Cardiac muscle cell (in vitro differentiated cells and primary cell): ENCODE measurements at regions not wholly inside any gene's neighbourhood (a gene's known extent, or its start where the extent isn't known, plus 50 kb on each side); places are given as distances from the start of the nearest gene placed in this dataset.
A peak's percentile ranks its signal among the peaks of the same experiment; 100 is the strongest.

Experiments used
- DNase-seq, 2 donors: peaks; one replicate each; pipeline versions ENCODE4 v3.0.0 to v3.0.0-alpha.2; 2010 to 2017; ENCODE audit warnings: low read depth in 1 of 2, low spot score in 1 of 2
- H3K27ac ChIP-seq: fragments of 200-600 bp; sonication (generic); 2 replicates; pipeline ENCODE4 v1.5.1; 2016
- H3K27me3 ChIP-seq: fragments of 200-600 bp; sonication (generic); 2 replicates; pipeline ENCODE4 v1.6.0; 2016; ENCODE audit warnings: control low read depth
- H3K36me3 ChIP-seq: fragments of 200-600 bp; sonication (generic); 2 replicates; pipeline ENCODE4 v1.5.1; 2016; ENCODE audit warnings: control low read depth
- H3K4me1 ChIP-seq: fragments of 200-600 bp; sonication (generic); 2 replicates; pipeline ENCODE4 v1.8.1; 2017; ENCODE audit warnings: low read depth, mild to moderate bottlenecking, mixed run types
- H3K4me3 ChIP-seq: fragments of 200-600 bp; sonication (generic); 2 replicates; pipeline ENCODE4 v1.5.1; 2016; ENCODE audit warnings: mild to moderate bottlenecking
- H3K9me3 ChIP-seq: fragments of 200-600 bp; sonication (generic); 2 replicates; pipeline ENCODE4 v1.5.1; 2017; ENCODE audit warnings: low read depth, mild to moderate bottlenecking, control low read depth
- TF ChIP-seq, protein P1 (sequence below): IDR thresholded peaks from 2 replicates; pipeline ENCODE4 v1.5.1; 2012; ENCODE audit warnings: low read depth, mild to moderate bottlenecking, low read length

DNA sequence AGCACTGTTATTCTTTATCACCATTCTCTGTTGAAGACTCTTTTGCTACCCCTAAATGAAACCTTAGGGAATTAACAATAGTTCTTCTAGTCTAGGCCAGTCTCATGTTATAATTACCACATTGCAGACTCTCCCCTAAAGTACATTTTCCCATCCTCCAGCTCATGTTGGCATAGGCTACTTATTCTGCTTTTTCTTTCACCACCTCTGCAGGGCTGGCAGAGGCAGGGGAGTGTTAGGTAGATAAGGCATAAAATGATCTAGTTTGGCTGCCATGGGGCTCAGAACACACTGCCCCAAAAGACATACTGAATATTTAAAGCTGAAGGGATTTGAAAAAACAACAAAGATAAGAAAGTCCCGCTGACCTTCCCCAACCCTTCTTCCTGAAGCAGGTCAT, 82.7 kb upstream of the RFC3 start:
- DNase-seq, result no peak
- H3K9me3 ChIP-seq, result no peaks in the 10 kb centered on the region
- H3K27me3 ChIP-seq, result no peaks in the 10 kb centered on the region
- no peaks in the 10 kb centered on the region for H3K36me3 ChIP-seq
- H3K27ac ChIP-seq, result no peak overlapping the region
- no peaks in the 10 kb centered on the region for H3K4me1 ChIP-seq
- no peak overlapping the region for H3K4me3 ChIP-seq
- TF ChIP-seq, protein P1, sequence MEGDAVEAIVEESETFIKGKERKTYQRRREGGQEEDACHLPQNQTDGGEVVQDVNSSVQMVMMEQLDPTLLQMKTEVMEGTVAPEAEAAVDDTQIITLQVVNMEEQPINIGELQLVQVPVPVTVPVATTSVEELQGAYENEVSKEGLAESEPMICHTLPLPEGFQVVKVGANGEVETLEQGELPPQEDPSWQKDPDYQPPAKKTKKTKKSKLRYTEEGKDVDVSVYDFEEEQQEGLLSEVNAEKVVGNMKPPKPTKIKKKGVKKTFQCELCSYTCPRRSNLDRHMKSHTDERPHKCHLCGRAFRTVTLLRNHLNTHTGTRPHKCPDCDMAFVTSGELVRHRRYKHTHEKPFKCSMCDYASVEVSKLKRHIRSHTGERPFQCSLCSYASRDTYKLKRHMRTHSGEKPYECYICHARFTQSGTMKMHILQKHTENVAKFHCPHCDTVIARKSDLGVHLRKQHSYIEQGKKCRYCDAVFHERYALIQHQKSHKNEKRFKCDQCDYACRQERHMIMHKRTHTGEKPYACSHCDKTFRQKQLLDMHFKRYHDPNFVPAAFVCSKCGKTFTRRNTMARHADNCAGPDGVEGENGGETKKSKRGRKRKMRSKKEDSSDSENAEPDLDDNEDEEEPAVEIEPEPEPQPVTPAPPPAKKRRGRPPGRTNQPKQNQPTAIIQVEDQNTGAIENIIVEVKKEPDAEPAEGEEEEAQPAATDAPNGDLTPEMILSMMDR, result no peak

- no peaks in the 10 kb centered on the region for H3K36me3 ChIP-seq
- TF ChIP-seq, protein P1, result no peak
- no peaks in the 10 kb centered on the region for H3K4me1 ChIP-seq
- H3K27ac ChIP-seq, result no peak overlapping the region
- no peaks in the 10 kb centered on the region for H3K9me3 ChIP-seq
- no peaks in the 10 kb centered on the region for H3K27me3 ChIP-seq
- DNase-seq, result no peak
- no peak overlapping the region for H3K4me3 ChIP-seq
Observed at GRCh38 chr13:33739254-33739653, 78.7 kb upstream of the RFC3 start.

DNA sequence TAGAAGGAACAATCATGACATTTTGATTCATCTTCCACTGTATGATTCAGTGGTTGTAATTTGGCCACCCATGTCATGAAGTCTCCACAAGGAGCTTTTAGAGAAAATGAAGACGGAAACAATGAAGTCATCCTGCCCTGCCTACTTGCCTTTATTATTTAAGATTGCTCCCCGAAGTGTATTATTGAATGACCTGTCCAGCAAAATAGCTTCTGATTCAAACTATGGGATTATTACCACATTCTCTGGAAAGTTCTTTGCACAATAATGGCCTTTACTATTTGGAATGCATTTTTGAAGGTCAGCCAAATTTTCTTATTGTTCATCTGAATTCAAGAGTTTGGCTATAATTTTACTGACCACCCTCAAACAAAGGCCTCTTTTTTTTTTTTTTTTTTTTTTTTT, 77.8 kb upstream of the RFC3 start:
- H3K27ac ChIP-seq, result no peak overlapping the region
- H3K4me1 ChIP-seq, result no peaks in the 10 kb centered on the region
- DNase-seq, result peak in 1 of 2 donors; percentile 85

DNA sequence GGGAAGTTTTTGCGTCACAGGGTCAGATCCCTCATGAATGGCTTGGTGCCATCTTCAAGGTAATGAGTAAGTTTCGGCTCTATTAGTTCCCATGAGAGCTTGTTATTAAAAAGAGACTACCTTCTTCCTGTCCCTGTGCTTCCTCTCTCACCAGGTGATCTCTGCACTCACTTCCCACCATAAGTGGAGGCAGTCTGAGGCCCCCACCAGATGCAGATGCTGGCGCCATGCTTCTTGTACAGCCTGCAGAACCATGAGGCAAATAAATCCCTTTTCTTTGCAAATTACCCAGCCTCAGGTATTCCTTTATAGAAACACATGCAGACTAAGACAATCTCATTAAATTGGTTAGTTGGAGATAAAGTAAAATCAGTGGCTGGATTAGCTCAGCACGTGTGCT, 75.6 kb upstream of the RFC3 start:
- DNase-seq, result no peak
- Histone ChIP-seq H3K36me3 (no peaks in the 10 kb centered on the region), H3K4me1 (no peaks in the 10 kb centered on the region), H3K4me3 (no peak overlapping the region), H3K9me3 (no peaks in the 10 kb centered on the region), H3K27me3 (no peaks in the 10 kb centered on the region), H3K27ac (no peak overlapping the region)
- TF ChIP-seq, protein P1, result no peak

More for the DNA sequence above, 77.8 kb upstream of the RFC3 start:
- Histone ChIP-seq H3K27me3 (no peaks in the 10 kb centered on the region), H3K4me3 (no peak overlapping the region), H3K36me3 (no peaks in the 10 kb centered on the region), H3K9me3 (no peaks in the 10 kb centered on the region)
- TF ChIP-seq, protein P1, result no peak

DNA sequence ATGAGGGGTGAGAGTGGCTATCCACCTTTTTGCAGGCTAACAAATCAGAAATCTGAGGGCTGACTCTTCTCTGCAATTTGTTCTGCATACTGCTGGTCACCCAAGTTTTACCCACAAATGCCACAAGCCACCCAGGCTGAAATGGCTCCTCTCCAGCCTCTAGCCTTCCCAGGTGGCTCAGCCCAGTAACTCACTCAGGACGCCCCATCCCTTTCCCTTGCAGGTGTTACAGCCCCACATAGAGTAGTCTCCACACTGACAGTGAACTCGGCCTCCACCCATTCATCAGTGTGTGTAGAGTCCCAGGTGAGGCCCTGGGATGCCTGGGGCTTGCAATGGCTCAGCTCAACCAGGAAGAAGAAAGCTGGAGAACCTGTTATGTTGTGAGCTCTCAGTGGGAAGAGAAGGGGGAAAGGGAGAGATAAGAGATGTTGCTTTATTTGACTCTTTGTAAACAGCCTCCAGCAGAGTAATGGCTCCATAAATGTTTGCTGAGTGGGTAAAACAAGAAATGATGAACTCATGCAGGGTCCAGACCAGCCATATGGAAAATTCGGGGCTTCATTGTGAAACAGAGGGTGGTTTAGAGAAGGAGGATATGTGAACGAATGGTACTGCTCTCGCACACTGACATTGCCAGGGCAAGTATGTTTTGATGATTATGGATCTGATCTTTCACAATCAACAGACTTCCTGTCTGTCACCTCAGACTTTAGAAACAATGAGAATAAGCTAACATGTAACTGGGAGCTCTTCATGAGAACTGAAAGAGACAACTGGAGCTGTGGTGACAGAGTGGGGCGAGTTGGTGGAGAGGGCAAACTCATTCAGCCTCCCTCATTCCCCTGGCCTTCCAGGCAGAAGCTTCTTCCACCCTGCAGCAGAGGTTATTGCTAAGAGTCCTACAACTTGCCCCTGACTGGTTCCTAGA, 74.2 kb upstream of the RFC3 start:
- TF ChIP-seq, protein P1, result no peak
- no peaks in the 10 kb centered on the region for H3K4me1 ChIP-seq
- DNase-seq, result peak in 1 of 2 donors; percentile 15

More for the DNA sequence above, 74.2 kb upstream of the RFC3 start:
- H3K4me3 ChIP-seq, result no peak overlapping the region
- H3K27me3 ChIP-seq, result no peaks in the 10 kb centered on the region
- H3K9me3 ChIP-seq, result no peaks in the 10 kb centered on the region
- H3K36me3 ChIP-seq, result no peaks in the 10 kb centered on the region
- H3K27ac ChIP-seq, result no peak overlapping the region
